ENCODE measurements at regions not wholly inside any gene's neighbourhood (a gene's known extent, or its start where the extent isn't known, plus 50 kb on each side); places are given as distances from the start of the nearest gene placed in this dataset.

DNA sequence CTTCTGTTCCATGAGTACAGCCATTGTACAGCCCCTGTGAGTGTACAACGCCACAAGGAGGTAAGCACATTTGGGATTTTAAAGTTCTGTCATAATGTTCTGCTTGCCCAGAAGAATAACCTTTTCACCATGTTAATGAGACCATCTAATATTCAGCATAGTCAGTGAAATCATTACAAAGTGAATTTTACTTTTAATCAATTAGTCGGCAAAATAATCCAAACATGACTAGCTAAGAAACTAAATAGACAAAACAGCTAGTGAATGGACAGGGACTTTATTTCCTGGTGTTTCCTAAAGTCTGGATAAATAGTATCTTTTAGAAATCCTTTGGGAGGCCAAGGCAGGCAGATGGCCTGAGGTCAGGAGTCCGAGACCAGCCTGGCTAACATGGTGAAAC is 69.0 kb upstream of the NRSN1 start:
- Histone ChIP-seq H2BK5ac (ENCODE audit: insufficient read length, low read length) (no peak overlapping the region), H3K79me1 (ENCODE audit: insufficient read depth, low read depth, low read length, poor library complexity, severe bottlenecking) (no peaks in the 10 kb centered on the region), H2BK12ac (ENCODE audit: insufficient read length, low read depth, low read length) (no peak overlapping the region), H3K4me1 (ENCODE audit: insufficient read depth, low read length) (no peaks in the 10 kb centered on the region), H2AK5ac (ENCODE audit: insufficient read length, low read length) (no peak overlapping the region), H3K23ac (ENCODE audit: insufficient read length, low read depth, low read length) (no peak overlapping the region), H3K4me2 (ENCODE audit: insufficient read depth, insufficient read length, low read length) (no peak overlapping the region), H3K9me3 (ENCODE audit: control insufficient read depth, low read depth, low read length) (no peaks in the 10 kb centered on the region), H3K14ac (ENCODE audit: insufficient read depth, low read length) (no peak overlapping the region), H3K23me2 (ENCODE audit: insufficient read length, low read depth, low read length, poor library complexity, severe bottlenecking) (no peaks in the 10 kb centered on the region), H4K91ac (ENCODE audit: insufficient read length, low read depth, low read length) (no peak overlapping the region), H3K27ac (ENCODE audit: insufficient read length, low read depth, low read length) (no peak overlapping the region), H3K79me2 (ENCODE audit: insufficient read depth, low read length) (no peaks in the 10 kb centered on the region), H2BK15ac (ENCODE audit: low read depth, low read length) (no peak overlapping the region), H4K5ac (ENCODE audit: insufficient read length, low read depth, low read length) (no peak overlapping the region), H3K9ac (ENCODE audit: extremely low read depth, insufficient read length, low read length) (no peak overlapping the region), H2BK120ac (ENCODE audit: low read depth, low read length, poor library complexity, severe bottlenecking) (no peak overlapping the region), H3K27me3 (ENCODE audit: insufficient read depth, low read length) (no peaks in the 10 kb centered on the region), H3K18ac (ENCODE audit: insufficient read length, low read depth, low read length) (no peak overlapping the region), H4K8ac (replicated peaks; ENCODE audit: insufficient read length, low read depth, low read length) (no peak overlapping the region), H2BK20ac (ENCODE audit: low read depth, low read length, poor library complexity, severe bottlenecking) (no peak overlapping the region), H3K4ac (ENCODE audit: low read depth, low read length) (no peak overlapping the region), H3K56ac (ENCODE audit: insufficient read length, low read depth, low read length) (no peak overlapping the region), H2AFZ (ENCODE audit: low read length) (no peak overlapping the region), H3T11ph (ENCODE audit: low read length) (no peak overlapping the region), H4K20me1 (ENCODE audit: control insufficient read depth, insufficient read depth, insufficient read length) (no peaks in the 10 kb centered on the region)
- Mint-ChIP-seq H3K27ac (no peak overlapping the region), H3K4me1 (0 out of 4 replicates have a peak, but pooled peaks cover 0 to 2% of the 10 kb centered on the region in 2 experiments), H3K4me3 (no peak overlapping the region), H3K9me3 (peaks cover 0 to 2% of the 10 kb centered on the region in 2 experiments; a peak in 1 of 5 replicates), H3K27me3 (ENCODE audit: low read depth) (no peaks in the 10 kb centered on the region; the same call in 1 of the 2 replicates), H3K36me3 (ENCODE audit: insufficient read depth in 1 of 3, low read depth in 3 of 3) (no peaks in the 10 kb centered on the region)
- no CpG with 5 or more reads among the region's 3 CpGs for WGBS (ENCODE audit: extremely low coverage, insufficient read length, low lambda C conversion rate)
- TF ChIP-seq, protein P1, sequence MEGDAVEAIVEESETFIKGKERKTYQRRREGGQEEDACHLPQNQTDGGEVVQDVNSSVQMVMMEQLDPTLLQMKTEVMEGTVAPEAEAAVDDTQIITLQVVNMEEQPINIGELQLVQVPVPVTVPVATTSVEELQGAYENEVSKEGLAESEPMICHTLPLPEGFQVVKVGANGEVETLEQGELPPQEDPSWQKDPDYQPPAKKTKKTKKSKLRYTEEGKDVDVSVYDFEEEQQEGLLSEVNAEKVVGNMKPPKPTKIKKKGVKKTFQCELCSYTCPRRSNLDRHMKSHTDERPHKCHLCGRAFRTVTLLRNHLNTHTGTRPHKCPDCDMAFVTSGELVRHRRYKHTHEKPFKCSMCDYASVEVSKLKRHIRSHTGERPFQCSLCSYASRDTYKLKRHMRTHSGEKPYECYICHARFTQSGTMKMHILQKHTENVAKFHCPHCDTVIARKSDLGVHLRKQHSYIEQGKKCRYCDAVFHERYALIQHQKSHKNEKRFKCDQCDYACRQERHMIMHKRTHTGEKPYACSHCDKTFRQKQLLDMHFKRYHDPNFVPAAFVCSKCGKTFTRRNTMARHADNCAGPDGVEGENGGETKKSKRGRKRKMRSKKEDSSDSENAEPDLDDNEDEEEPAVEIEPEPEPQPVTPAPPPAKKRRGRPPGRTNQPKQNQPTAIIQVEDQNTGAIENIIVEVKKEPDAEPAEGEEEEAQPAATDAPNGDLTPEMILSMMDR (conservative IDR thresholded peaks at IDR 0.05), result no peak
- no peak for DNase-seq
